Vagina (tissue), 2 donors: ENCODE measurements at regions not wholly inside any gene's neighbourhood (a gene's known extent, or its start where the extent isn't known, plus 50 kb on each side); places are given as distances from the start of the nearest gene placed in this dataset.

Experiments
- DNase-seq, 2 donors: peaks; one replicate each; pipeline ENCODE4 v3.0.0-alpha.2; 2017; ENCODE audit errors: extremely low spot score in 2 of 2
- H3K27ac ChIP-seq: fragments of 200-600 bp; sonication (generic); one replicate; pipeline ENCODE4 v1.5.1; 2019
- H3K27me3 ChIP-seq: fragments of 200-600 bp; sonication (generic); one replicate; pipeline ENCODE4 v1.5.1; 2019
- H3K36me3 ChIP-seq, 2 donors: fragments of 200-600 bp; sonication (generic); one replicate each; pipeline ENCODE4 v1.5.1; 2017 to 2019
- H3K4me1 ChIP-seq: fragments of 200-600 bp; sonication (generic); one replicate; pipeline ENCODE4 v1.5.1; 2019
- H3K4me3 ChIP-seq, 2 donors: fragments of 200-600 bp; sonication (generic); 1 replicate in 1 of 2; 2 replicates in 1 of 2; pipeline ENCODE4 v1.5.1; 2016 to 2019
- H3K9me3 ChIP-seq: fragments of 200-600 bp; sonication (generic); one replicate; pipeline ENCODE4 v1.5.1; 2019
- POLR2A ChIP-seq, 2 donors: fragments of 450-650 bp; IDR thresholded peaks; one replicate each; pipeline ENCODE4 v1.6.1; 2017; ENCODE audit warnings: antibody characterized with exemption in 2 of 2, mild to moderate bottlenecking in 2 of 2, moderate library complexity in 2 of 2
- POLR2AphosphoS5 ChIP-seq, 2 donors: sonication (generic); formaldehyde crosslinking; IDR thresholded peaks; one replicate each; pipeline ENCODE4 v1.9.0; 2017; ENCODE audit warnings: antibody characterized with exemption in 2 of 2, mild to moderate bottlenecking in 2 of 2, low read depth in 1 of 2; ENCODE audit not compliant: insufficient read depth in 1 of 2
- intact Hi-C: fragments of 100-400 bp; cut with DNase I; formaldehyde crosslinking; loops from one replicate; pipeline ENCODE4 v1.15.1; 2023
- TF ChIP-seq, protein P1 (sequence below), 3 experiments: fragments of 450-650 bp in 2 of 3; fragments of 200-600 bp in 1 of 3; sonication (generic) in 1 of 3; IDR thresholded peaks; one replicate each; pipeline ENCODE4 v1.5.1; 2017 to 2019; ENCODE audit warnings: antibody characterized with exemption in 3 of 3, mild to moderate bottlenecking in 2 of 3, moderate library complexity in 2 of 3

DNA sequence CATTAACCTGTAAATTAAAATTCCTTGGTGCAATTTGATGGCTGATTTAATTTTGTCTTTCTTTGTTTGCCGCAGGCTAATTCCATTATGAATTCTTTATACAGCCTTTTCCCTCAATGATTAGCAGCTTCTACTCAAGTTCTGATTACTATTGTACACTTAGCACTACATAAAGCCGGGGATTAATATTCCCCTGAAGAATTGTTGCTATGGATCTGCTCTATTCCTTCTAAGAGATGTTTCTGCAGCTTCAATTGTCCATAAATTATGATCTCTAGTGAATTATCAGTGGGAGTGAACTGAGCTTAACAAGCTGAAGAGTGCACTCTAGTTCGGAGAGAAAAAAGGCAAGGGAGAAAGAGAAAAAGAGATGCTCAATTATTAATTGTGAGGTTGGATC lies 433.7 kb upstream of the SPRED2 start:
- intact Hi-C loops: no loop called here
- Histone ChIP-seq H3K4me3 (no peak overlapping the region), H3K27me3 (no peaks in the 10 kb centered on the region), H3K4me1 (no peaks in the 10 kb centered on the region), H3K9me3 (no peaks in the 10 kb centered on the region), H3K36me3 (no peaks in the 10 kb centered on the region), H3K27ac (no peak overlapping the region)
- TF ChIP-seq POLR2AphosphoS5 (IDR thresholded peaks at IDR 0.05; ENCODE audit: insufficient read depth in 1 of 2, low read depth in 1 of 2) (no peak), POLR2A (IDR thresholded peaks at IDR 0.05) (no peak)
- TF ChIP-seq, protein P1, sequence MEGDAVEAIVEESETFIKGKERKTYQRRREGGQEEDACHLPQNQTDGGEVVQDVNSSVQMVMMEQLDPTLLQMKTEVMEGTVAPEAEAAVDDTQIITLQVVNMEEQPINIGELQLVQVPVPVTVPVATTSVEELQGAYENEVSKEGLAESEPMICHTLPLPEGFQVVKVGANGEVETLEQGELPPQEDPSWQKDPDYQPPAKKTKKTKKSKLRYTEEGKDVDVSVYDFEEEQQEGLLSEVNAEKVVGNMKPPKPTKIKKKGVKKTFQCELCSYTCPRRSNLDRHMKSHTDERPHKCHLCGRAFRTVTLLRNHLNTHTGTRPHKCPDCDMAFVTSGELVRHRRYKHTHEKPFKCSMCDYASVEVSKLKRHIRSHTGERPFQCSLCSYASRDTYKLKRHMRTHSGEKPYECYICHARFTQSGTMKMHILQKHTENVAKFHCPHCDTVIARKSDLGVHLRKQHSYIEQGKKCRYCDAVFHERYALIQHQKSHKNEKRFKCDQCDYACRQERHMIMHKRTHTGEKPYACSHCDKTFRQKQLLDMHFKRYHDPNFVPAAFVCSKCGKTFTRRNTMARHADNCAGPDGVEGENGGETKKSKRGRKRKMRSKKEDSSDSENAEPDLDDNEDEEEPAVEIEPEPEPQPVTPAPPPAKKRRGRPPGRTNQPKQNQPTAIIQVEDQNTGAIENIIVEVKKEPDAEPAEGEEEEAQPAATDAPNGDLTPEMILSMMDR (IDR thresholded peaks at IDR 0.05): no peak
- DNase-seq: no peak

DNA sequence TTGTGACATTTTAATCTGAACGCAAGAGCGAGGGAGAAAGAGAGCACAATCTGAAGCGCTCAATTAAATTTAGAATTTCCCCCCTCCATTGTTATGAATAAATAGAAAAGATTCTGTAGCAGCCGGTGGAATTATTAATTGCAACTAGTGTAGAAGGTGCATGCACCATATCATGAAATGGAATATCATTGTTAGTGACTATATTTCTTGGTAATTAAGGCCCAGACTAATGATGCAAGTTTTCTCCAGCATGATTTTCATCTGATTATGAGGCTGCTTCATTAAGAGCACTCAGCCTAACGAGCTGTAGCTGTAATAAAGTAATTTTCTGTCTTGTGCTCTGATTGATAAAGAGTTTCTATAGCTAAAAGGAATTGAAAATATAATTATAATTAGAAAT lies 432.2 kb upstream of the SPRED2 start:
- intact Hi-C loops: no loop called here
- Histone ChIP-seq H3K36me3 (no peaks in the 10 kb centered on the region), H3K4me3 (no peak overlapping the region), H3K27ac (no peak overlapping the region), H3K27me3 (no peaks in the 10 kb centered on the region), H3K4me1 (no peaks in the 10 kb centered on the region), H3K9me3 (no peaks in the 10 kb centered on the region)
- no peak for TF ChIP-seq POLR2AphosphoS5 (IDR thresholded peaks at IDR 0.05; ENCODE audit: insufficient read depth in 1 of 2, low read depth in 1 of 2)
- TF ChIP-seq, protein P1 (IDR thresholded peaks at IDR 0.05): no peak
- TF ChIP-seq POLR2A (IDR thresholded peaks at IDR 0.05): no peak
- DNase-seq: no peak

DNA sequence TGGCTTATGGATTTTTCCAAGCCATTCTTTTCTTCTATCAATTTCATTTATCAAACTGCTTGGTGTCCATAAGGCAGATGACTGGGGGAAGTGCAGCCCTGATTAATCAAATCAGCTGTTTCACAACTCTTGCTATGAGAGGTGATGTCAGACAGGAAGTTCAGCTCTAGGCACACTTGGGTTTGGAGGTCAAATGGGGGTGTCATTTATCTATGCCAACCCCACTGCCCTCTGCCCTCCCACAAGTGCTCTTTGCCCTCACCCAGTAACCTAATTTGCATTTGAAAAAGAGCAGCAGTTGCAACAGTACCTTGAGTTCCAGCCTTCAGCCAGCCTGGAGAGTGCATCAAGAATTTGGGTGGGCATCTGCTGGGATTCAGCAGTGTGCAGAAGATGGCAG lies 431.3 kb upstream of the SPRED2 start:
- no peak for DNase-seq
- Histone ChIP-seq H3K27me3 (no peaks in the 10 kb centered on the region), H3K4me3 (no peak overlapping the region), H3K36me3 (no peaks in the 10 kb centered on the region), H3K9me3 (no peaks in the 10 kb centered on the region), H3K27ac (no peak overlapping the region), H3K4me1 (no peaks in the 10 kb centered on the region)
- intact Hi-C loops: no loop called here
- TF ChIP-seq POLR2A (IDR thresholded peaks at IDR 0.05) (no peak), POLR2AphosphoS5 (IDR thresholded peaks at IDR 0.05; ENCODE audit: insufficient read depth in 1 of 2, low read depth in 1 of 2) (no peak)
- TF ChIP-seq, protein P1 (IDR thresholded peaks at IDR 0.05): no peak

DNA sequence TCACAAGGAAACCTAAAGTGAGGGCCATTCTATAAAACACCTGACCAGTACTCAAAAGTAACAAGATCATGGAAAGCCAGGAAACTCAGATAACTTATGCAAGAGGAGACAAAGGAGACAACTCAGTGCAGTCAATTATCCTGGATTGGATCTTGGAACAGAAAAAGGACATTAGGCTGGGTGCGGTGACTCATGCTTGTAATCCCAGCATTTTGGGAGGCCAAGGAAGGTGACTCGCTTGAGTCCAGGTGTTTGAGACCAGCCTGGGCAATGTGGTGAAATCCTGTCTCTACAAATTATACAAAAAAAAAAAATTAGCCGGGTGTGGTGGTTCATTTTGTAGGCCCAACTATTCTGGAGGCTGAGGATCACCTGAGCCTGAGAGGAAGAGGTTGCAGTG lies 424.5 kb upstream of the SPRED2 start:
- no peaks in the 10 kb centered on the region for H3K36me3 ChIP-seq
- H3K27me3 ChIP-seq: no peaks in the 10 kb centered on the region
- no peak for TF ChIP-seq POLR2A (IDR thresholded peaks at IDR 0.05)
- TF ChIP-seq POLR2AphosphoS5 (IDR thresholded peaks at IDR 0.05; ENCODE audit: insufficient read depth in 1 of 2, low read depth in 1 of 2): no peak
- TF ChIP-seq, protein P1 (IDR thresholded peaks at IDR 0.05): no peak
- H3K4me3 ChIP-seq: no peak overlapping the region
- H3K27ac ChIP-seq: no peak overlapping the region
- intact Hi-C loops: no loop called here
- DNase-seq: no peak
- H3K4me1 ChIP-seq: peaks cover 4% of the 10 kb centered on the region
- H3K9me3 ChIP-seq: no peaks in the 10 kb centered on the region

DNA sequence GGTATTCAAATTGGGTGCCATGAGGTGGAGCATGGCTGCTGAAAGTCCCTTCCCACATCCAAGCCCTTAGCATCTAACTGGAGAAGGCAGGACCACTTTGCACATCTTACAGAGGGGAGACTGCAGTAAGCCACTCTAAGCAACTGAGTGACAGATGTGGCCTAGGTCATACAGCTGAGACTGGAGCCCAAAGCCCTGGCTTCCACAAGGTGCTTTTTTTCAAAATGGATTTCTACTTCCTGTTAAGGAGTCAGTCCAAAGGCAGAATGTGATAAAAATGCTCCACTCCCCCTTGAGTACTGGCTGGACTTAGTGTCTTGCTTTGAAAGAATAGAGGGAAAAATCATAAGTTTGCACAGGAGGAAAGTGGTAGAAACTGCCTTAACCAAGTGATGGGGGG lies 424.0 kb upstream of the SPRED2 start:
- DNase-seq: no peak
- intact Hi-C loops: no loop called here
- Histone ChIP-seq H3K9me3 (no peaks in the 10 kb centered on the region), H3K4me3 (no peak overlapping the region), H3K4me1 (peaks cover 4% of the 10 kb centered on the region), H3K27ac (no peak overlapping the region), H3K27me3 (no peaks in the 10 kb centered on the region), H3K36me3 (no peaks in the 10 kb centered on the region)
- no peak for TF ChIP-seq POLR2AphosphoS5 (IDR thresholded peaks at IDR 0.05; ENCODE audit: insufficient read depth in 1 of 2, low read depth in 1 of 2)
- no peak for TF ChIP-seq POLR2A (IDR thresholded peaks at IDR 0.05)
- TF ChIP-seq, protein P1 (IDR thresholded peaks at IDR 0.05): no peak
